ENCODE measurements at regions not wholly inside any gene's neighbourhood (a gene's known extent, or its start where the extent isn't known, plus 50 kb on each side); places are given as distances from the start of the nearest gene placed in this dataset.

GRCh38 chr2:443216-443615 is 155.3 kb upstream of the ALKAL2 start:
- no TSS peak for BruUV-seq (replicated peaks)
- no peaks in the 10 kb centered on the region for H3K27me3 ChIP-seq (ENCODE audit: insufficient read depth, low read depth)
- no peaks in the 10 kb centered on the region for H3K9me2 ChIP-seq (ENCODE audit: insufficient read depth)
- H3K4me3 ChIP-seq = no peak overlapping the region
- ChIA-PET CTCF (no interaction called here), POLR2A (ENCODE audit: unreplicated experiment) (interaction anchor here (0.6 kb wide), 1 partner anchor 36 kb away, joined by 3 read pairs; no protein-coding TSS in a partner anchor)
- DNase-seq = no peak
- no peaks in the 10 kb centered on the region; the same call in 1 of the 2 replicates for H3F3A ChIP-seq (ENCODE audit: insufficient read depth, low read depth)
- H4K20me1 ChIP-seq (ENCODE audit: insufficient read depth) = no peaks in the 10 kb centered on the region
- H3K27ac ChIP-seq = no peak overlapping the region
- H2AFZ ChIP-seq = no peak overlapping the region
- no peaks in the 10 kb centered on the region for H3K36me3 ChIP-seq (ENCODE audit: low read depth)
- no peak for TF ChIP-seq EZH2 (IDR thresholded peaks at IDR 0.05; ENCODE audit: low read depth)
- TF ChIP-seq CTCF (conservative IDR thresholded peaks at IDR 0.05) = no peak
- peaks cover 10% of the 10 kb centered on the region; the same call in 1 of the 2 replicates for H3K4me1 ChIP-seq (replicated peaks; ENCODE audit: insufficient read depth)
- intact Hi-C loops (cut with micrococcal nuclease; ENCODE audit: unreplicated experiment) = no loop called here
- H3K79me2 ChIP-seq (ENCODE audit: low read depth) = no peaks in the 10 kb centered on the region
- no peaks in the 10 kb centered on the region for H3K9me3 ChIP-seq (ENCODE audit: insufficient read depth, low read depth)
- no peak overlapping the region for H3K4me2 ChIP-seq

DNA sequence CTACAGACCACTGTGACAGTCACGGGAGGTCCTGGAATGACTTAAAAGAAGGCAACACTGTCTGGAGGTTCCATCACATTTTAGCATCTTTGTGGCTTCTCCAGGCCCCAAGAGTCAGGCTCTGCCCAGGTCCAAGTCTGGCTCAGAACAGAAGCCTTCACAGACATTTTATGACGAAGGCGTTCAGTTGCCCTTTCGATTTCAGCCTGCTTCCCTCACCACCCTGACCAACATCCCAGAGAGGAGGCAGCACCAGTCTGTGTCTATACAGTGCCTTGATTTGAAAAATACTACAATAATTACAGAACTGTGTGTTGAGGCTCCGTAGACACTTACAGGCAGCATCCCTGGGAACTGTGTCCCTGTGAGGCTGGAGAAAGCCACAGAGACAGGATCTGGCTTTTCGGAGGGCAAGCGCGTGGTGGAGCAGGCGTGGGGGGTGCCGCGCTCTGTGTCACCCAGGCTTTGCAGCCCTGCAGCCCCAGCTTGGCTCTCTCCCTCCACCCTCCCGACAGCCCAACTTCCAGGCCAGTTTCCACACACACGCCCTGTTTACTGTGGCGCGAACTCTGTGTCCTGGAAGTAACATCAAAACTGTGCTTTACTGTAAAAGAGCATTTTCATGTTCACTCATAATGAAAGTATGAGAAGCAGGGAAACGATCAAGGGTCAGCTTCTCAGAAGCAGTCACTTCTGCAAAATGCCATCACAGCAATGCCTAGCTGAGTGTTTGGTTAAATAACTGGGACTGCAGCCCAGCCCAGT is 153.5 kb upstream of the ALKAL2 start:
- intact Hi-C loops (cut with micrococcal nuclease; ENCODE audit: unreplicated experiment) = loop anchor here (2.0 kb wide), 1 partner anchor 53 kb away; no protein-coding TSS in a partner anchor
- Histone ChIP-seq H2AFZ (peak overlapping the region; percentile 45; the same call in 1 of the 2 replicates), H3K9me3 (ENCODE audit: insufficient read depth, low read depth) (no peaks in the 10 kb centered on the region), H3K4me3 (no peak overlapping the region), H3K4me2 (peak overlapping the region; percentile 12; the same call in 1 of the 2 replicates), H3K27me3 (ENCODE audit: insufficient read depth, low read depth) (no peaks in the 10 kb centered on the region), H3K9me2 (ENCODE audit: insufficient read depth) (no peaks in the 10 kb centered on the region), H3K27ac (no peak overlapping the region), H3K4me1 (replicated peaks; ENCODE audit: insufficient read depth) (peaks cover 13% of the 10 kb centered on the region; the same call in 1 of the 2 replicates), H3F3A (ENCODE audit: insufficient read depth, low read depth) (peaks cover 12% of the 10 kb centered on the region), H3K36me3 (ENCODE audit: low read depth) (no peaks in the 10 kb centered on the region), H4K20me1 (ENCODE audit: insufficient read depth) (no peaks in the 10 kb centered on the region), H3K79me2 (ENCODE audit: low read depth) (no peaks in the 10 kb centered on the region)
- no TSS peak for BruUV-seq (replicated peaks)
- ChIA-PET POLR2A (ENCODE audit: unreplicated experiment) (no interaction called here), CTCF (no interaction called here)
- DNase-seq = no peak
- no peak for TF ChIP-seq EZH2 (IDR thresholded peaks at IDR 0.05; ENCODE audit: low read depth)
- no peak for TF ChIP-seq CTCF (conservative IDR thresholded peaks at IDR 0.05)

GRCh38 chr2:440403-440740 is 152.5 kb upstream of the ALKAL2 start:
- POLR2A ChIA-PET (ENCODE audit: unreplicated experiment) = no interaction called here
- H3K27ac ChIP-seq = no peak overlapping the region
- BruUV-seq (replicated peaks) = no TSS peak

More at GRCh38 chr2:440403-440740, 152.5 kb upstream of the ALKAL2 start:
- TF ChIP-seq CTCF (conservative IDR thresholded peaks at IDR 0.05) (no peak), EZH2 (IDR thresholded peaks at IDR 0.05; ENCODE audit: low read depth) (no peak)
- H3F3A ChIP-seq (ENCODE audit: insufficient read depth, low read depth) = peaks cover 16% of the 10 kb centered on the region
- no peak overlapping the region for H3K4me2 ChIP-seq
- H3K9me3 ChIP-seq (ENCODE audit: insufficient read depth, low read depth) = no peaks in the 10 kb centered on the region
- no peaks in the 10 kb centered on the region for H3K36me3 ChIP-seq (ENCODE audit: low read depth)
- CTCF ChIA-PET = no interaction called here
- no peaks in the 10 kb centered on the region for H4K20me1 ChIP-seq (ENCODE audit: insufficient read depth)
- DNase-seq = no peak
- H3K79me2 ChIP-seq (ENCODE audit: low read depth) = no peaks in the 10 kb centered on the region
- intact Hi-C loops (cut with micrococcal nuclease; ENCODE audit: unreplicated experiment) = loop anchor here (2.0 kb wide), 1 partner anchor 52 kb away; no protein-coding TSS in a partner anchor
- H2AFZ ChIP-seq = no peak overlapping the region
- peaks cover 13% of the 10 kb centered on the region; the same call in 1 of the 2 replicates for H3K4me1 ChIP-seq (replicated peaks; ENCODE audit: insufficient read depth)
- no peaks in the 10 kb centered on the region for H3K27me3 ChIP-seq (ENCODE audit: insufficient read depth, low read depth)
- H3K9me2 ChIP-seq (ENCODE audit: insufficient read depth) = no peaks in the 10 kb centered on the region
- H3K4me3 ChIP-seq = no peak overlapping the region
